Nephron progenitor cell (in vitro differentiated cells): ENCODE measurements at regions not wholly inside any gene's neighbourhood (a gene's known extent, or its start where the extent isn't known, plus 50 kb on each side); places are given as distances from the start of the nearest gene placed in this dataset.

ENCODE experiments used
- DNase-seq: peaks from one replicate; pipeline ENCODE4 v3.0.0; 2021
- H3K27ac Mint-ChIP-seq: 2 replicates; pipeline ENCODE4 v1.8.0; 2021; ENCODE audit warnings: mild to moderate bottlenecking, moderate library complexity, mixed read lengths
- H3K27me3 Mint-ChIP-seq: 2 replicates; pipeline ENCODE4 v1.8.0; 2021; ENCODE audit warnings: mild to moderate bottlenecking, low read depth, mixed read lengths; ENCODE audit not compliant: poor library complexity
- H3K36me3 Mint-ChIP-seq: 2 replicates; pipeline ENCODE4 v1.8.0; 2021; ENCODE audit warnings: low read depth, mixed read lengths
- H3K4me1 Mint-ChIP-seq: 2 replicates; pipeline ENCODE4 v1.8.0; 2021; ENCODE audit warnings: mixed read lengths
- H3K4me3 Mint-ChIP-seq: 2 replicates; pipeline ENCODE4 v1.8.0; 2021; ENCODE audit warnings: mild to moderate bottlenecking, moderate library complexity, mixed read lengths
- H3K9me3 Mint-ChIP-seq: 2 replicates; pipeline ENCODE4 v1.8.0; 2021; ENCODE audit warnings: mild to moderate bottlenecking, moderate library complexity, mixed read lengths
- CTCF ChIP-seq: fragments of 200-600 bp; sonication (generic); IDR thresholded peaks from 2 replicates; pipeline ENCODE4 v1.5.0; 2021; ENCODE audit warnings: antibody characterized with exemption

- Mint-ChIP-seq H3K9me3 (no peaks in the 10 kb centered on the region), H3K4me3 (no peak overlapping the region), H3K4me1 (peaks cover 9% of the 10 kb centered on the region), H3K27ac (no peak overlapping the region), H3K36me3 (no peaks in the 10 kb centered on the region), H3K27me3 (no peaks in the 10 kb centered on the region)
- no peak for DNase-seq
- TF ChIP-seq CTCF: no peak
Observed at GRCh38 chr14:83287300-83287699, 1753.6 kb upstream of the SEL1L start.

- no peak for TF ChIP-seq CTCF
- Mint-ChIP-seq H3K9me3 (no peaks in the 10 kb centered on the region), H3K4me3 (no peak overlapping the region), H3K4me1 (peaks cover 9% of the 10 kb centered on the region), H3K27ac (no peak overlapping the region), H3K36me3 (no peaks in the 10 kb centered on the region), H3K27me3 (no peaks in the 10 kb centered on the region)
- no peak for DNase-seq
Observed at GRCh38 chr14:83289390-83289789, 1755.7 kb upstream of the SEL1L start.

- no peaks in the 10 kb centered on the region for H3K36me3 Mint-ChIP-seq
- TF ChIP-seq CTCF: no peak
- no peaks in the 10 kb centered on the region for H3K9me3 Mint-ChIP-seq
- no peaks in the 10 kb centered on the region for H3K27me3 Mint-ChIP-seq
- peaks cover 9% of the 10 kb centered on the region for H3K4me1 Mint-ChIP-seq
- H3K27ac Mint-ChIP-seq: no peak overlapping the region
- no peak for DNase-seq
- no peak overlapping the region for H3K4me3 Mint-ChIP-seq
Observed at GRCh38 chr14:83289896-83290295, 1756.2 kb upstream of the SEL1L start.

- TF ChIP-seq CTCF: no peak
- Mint-ChIP-seq H3K4me3 (no peak overlapping the region), H3K36me3 (no peaks in the 10 kb centered on the region), H3K9me3 (no peaks in the 10 kb centered on the region), H3K27ac (no peak overlapping the region), H3K4me1 (peaks cover 9% of the 10 kb centered on the region), H3K27me3 (no peaks in the 10 kb centered on the region)
- no peak for DNase-seq
Observed at GRCh38 chr14:83290447-83290846, 1756.8 kb upstream of the SEL1L start.

GRCh38 chr14:83291714-83292113, 1758.1 kb upstream of the SEL1L start:
- no peak for DNase-seq
- no peaks in the 10 kb centered on the region for H3K36me3 Mint-ChIP-seq
- H3K27ac Mint-ChIP-seq: no peak overlapping the region
- no peak for TF ChIP-seq CTCF
- H3K27me3 Mint-ChIP-seq: no peaks in the 10 kb centered on the region
- no peak overlapping the region for H3K4me3 Mint-ChIP-seq
- H3K4me1 Mint-ChIP-seq: peaks cover 9% of the 10 kb centered on the region
- H3K9me3 Mint-ChIP-seq: no peaks in the 10 kb centered on the region

- DNase-seq: no peak
- Mint-ChIP-seq H3K9me3 (no peaks in the 10 kb centered on the region), H3K27me3 (no peaks in the 10 kb centered on the region), H3K27ac (no peak overlapping the region), H3K4me3 (no peak overlapping the region), H3K4me1 (no peaks in the 10 kb centered on the region), H3K36me3 (no peaks in the 10 kb centered on the region)
- no peak for TF ChIP-seq CTCF
Observed at GRCh38 chr14:83294941-83295340, 1761.3 kb upstream of the SEL1L start.
